ENCODE measurements at regions not wholly inside any gene's neighbourhood (a gene's known extent, or its start where the extent isn't known, plus 50 kb on each side); places are given as distances from the start of the nearest gene placed in this dataset.

DNA sequence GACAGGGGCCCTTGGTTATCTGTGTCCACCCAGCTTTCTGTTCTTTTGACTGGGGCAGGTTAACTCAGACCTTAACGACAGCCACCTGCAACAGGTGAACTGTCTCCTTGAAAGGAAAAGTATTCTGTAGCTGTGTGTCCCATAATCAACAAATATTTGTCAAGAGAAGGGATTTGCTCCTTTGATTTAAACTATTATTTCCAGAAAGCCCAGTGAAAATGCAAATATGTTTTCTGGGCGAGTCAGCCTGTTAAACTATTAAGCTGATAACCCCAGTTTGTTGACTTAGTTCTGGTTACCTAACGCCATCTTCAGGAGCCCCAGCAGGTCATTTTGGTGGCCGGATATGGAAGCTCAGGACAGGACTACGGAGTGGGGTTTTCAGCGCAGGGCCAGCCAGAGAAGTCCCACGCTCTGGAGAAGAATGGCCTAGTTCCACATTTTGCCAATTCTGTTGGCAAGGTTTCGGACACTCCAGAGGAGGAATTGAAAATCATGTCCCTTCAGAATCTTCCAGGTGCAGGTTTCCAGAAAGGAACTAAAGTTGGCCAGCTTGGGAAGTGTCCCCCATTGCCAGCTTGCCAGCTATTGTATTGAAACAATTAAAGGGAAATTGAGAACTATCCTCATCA is 54.5 kb downstream of the ADRA2A start:
- DNase-seq (ENCODE audit: low spot score) = no peak
- TF ChIP-seq, protein P1, sequence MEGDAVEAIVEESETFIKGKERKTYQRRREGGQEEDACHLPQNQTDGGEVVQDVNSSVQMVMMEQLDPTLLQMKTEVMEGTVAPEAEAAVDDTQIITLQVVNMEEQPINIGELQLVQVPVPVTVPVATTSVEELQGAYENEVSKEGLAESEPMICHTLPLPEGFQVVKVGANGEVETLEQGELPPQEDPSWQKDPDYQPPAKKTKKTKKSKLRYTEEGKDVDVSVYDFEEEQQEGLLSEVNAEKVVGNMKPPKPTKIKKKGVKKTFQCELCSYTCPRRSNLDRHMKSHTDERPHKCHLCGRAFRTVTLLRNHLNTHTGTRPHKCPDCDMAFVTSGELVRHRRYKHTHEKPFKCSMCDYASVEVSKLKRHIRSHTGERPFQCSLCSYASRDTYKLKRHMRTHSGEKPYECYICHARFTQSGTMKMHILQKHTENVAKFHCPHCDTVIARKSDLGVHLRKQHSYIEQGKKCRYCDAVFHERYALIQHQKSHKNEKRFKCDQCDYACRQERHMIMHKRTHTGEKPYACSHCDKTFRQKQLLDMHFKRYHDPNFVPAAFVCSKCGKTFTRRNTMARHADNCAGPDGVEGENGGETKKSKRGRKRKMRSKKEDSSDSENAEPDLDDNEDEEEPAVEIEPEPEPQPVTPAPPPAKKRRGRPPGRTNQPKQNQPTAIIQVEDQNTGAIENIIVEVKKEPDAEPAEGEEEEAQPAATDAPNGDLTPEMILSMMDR (IDR thresholded peaks at IDR 0.05; ENCODE audit: extremely low read depth, missing control alignments) = no peak

DNA sequence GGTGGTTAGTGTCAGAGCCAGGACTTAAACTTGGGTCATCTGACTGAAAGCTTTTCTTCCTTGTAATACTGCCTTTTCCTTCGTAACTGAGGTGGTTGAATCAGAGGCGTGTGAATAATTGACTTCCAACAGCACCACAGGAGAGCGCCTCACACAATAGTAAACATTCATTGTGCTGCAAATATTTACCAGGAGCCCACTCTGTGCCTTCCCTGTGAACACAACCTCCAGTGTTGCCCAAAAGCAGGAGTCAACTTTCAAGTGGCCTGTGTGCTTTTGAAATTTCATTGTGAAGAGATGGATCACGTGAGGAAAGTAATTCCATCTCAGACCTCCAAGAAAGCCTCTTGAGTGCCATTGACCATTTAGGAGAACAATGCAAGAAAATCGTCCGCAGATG is 60.2 kb downstream of the ADRA2A start:
- TF ChIP-seq, protein P1 (IDR thresholded peaks at IDR 0.05; ENCODE audit: extremely low read depth, missing control alignments) = no peak

GRCh38 chr10:111137587-111137986 is 60.8 kb downstream of the ADRA2A start:
- DNase-seq (ENCODE audit: low spot score) = no peak
- TF ChIP-seq, protein P1 (IDR thresholded peaks at IDR 0.05; ENCODE audit: extremely low read depth, missing control alignments) = no peak

More for the DNA sequence above, 60.2 kb downstream of the ADRA2A start:
- no peak for DNase-seq (ENCODE audit: low spot score)

GRCh38 chr10:111138544-111138943 is 61.7 kb downstream of the ADRA2A start:
- DNase-seq (ENCODE audit: low spot score) = no peak
- TF ChIP-seq, protein P1 (IDR thresholded peaks at IDR 0.05; ENCODE audit: extremely low read depth, missing control alignments) = no peak

- TF ChIP-seq, protein P1 (IDR thresholded peaks at IDR 0.05; ENCODE audit: extremely low read depth, missing control alignments) = no peak
- no peak for DNase-seq (ENCODE audit: low spot score)
These were observed 62.7 kb downstream of the ADRA2A start for GRCh38 chr10:111139567-111139966.

DNA sequence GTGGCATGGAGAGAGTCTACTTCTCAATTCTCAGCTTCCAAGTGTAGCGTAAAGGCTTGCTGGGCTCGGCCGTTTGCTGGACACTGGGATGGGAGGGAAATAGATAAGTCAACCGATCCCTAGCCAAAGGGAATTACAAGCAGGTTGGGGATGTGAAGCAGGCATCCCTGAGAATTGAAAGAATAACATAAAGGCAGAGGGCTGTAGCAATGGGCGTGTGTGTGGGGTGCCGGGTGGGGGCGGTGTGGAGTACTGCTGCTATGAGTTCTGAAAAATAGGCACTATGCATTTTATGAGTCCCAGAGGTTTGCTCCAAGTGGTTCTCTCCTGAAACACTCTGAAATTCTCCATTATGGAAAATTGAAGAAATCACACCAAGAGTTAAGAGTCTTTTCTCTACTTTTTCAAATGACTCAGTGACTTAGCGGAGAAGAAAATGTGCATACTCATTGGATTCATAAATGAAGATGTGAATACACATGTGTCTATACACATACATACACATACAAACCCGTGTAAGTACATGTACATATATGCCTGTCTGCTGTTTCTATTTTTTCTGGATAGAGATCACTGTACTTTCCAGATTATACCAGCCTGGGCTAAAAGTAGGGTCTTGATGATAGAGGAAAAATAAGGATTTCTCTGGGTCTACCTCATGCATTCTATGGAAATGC is 65.4 kb downstream of the ADRA2A start:
- DNase-seq (ENCODE audit: low spot score) = no peak
- TF ChIP-seq, protein P1 (IDR thresholded peaks at IDR 0.05; ENCODE audit: extremely low read depth, missing control alignments) = no peak

DNA sequence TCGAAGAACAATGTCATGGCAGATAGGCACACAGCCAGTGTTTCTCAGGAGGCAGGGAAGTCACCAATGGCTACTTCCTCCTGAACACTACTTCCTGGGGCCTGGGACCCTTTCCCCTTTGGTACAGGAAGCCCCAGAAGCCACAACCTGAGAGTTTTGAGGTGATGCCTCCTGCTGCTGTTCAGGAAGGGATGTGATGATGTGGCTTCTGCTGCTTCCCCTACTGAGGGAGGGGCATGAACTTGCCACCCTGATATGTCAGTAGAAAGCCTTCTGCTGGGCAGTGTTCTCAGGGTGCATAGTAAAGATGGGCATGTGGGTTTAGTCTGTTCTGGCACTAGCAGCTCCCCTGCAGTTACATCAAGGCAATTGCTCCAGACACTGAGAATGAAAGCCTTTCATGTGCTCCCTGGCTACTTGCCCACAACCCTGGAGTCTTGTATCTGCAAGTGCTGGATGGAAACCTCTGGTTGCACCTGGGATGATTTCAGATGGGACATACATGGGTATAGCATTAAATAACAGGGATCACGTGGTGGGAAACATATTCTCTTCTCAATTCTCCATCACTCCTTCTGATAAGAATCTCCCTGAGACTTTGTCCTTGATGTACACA is 69.3 kb downstream of the ADRA2A start:
- no peak for DNase-seq (ENCODE audit: low spot score)

More for the DNA sequence above, 69.3 kb downstream of the ADRA2A start:
- TF ChIP-seq, protein P1 (IDR thresholded peaks at IDR 0.05; ENCODE audit: extremely low read depth, missing control alignments) = no peak

Measured in GM20000 (cell line).